ENCODE measurements at regions not wholly inside any gene's neighbourhood (a gene's known extent, or its start where the extent isn't known, plus 50 kb on each side); places are given as distances from the start of the nearest gene placed in this dataset.

- no peak overlapping the region for H3K4me3 ChIP-seq
- no peak for DNase-seq (ENCODE audit: low spot score)
- WGBS, result 74% methylated on average over 39 of the region's 46 CpGs
- H3K27ac ChIP-seq, result no peak overlapping the region
- TF ChIP-seq POLR2AphosphoS5 (IDR thresholded peaks at IDR 0.05) (no peak), POLR2A (IDR thresholded peaks at IDR 0.05) (no peak)
- no peaks in the 10 kb centered on the region for H3K4me1 ChIP-seq (replicated peaks)
- no peaks in the 10 kb centered on the region for H3K27me3 ChIP-seq (replicated peaks; ENCODE audit: insufficient read depth)
- H3K36me3 ChIP-seq, result no peaks in the 10 kb centered on the region
- no peaks in the 10 kb centered on the region for H3K9me3 ChIP-seq
- intact Hi-C loops (cut with DNase I), result no loop called here
These were observed 94.5 kb downstream of the PDGFA start for GRCh38 chr7:424961-425793.

GRCh38 chr7:425794-426188, 93.9 kb downstream of the PDGFA start:
- 44% methylated on average over 9 of the region's 16 CpGs for WGBS
- no peak for TF ChIP-seq POLR2A (IDR thresholded peaks at IDR 0.05)
- TF ChIP-seq CTCF (IDR thresholded peaks at IDR 0.05), result no peak
- TF ChIP-seq POLR2AphosphoS5 (IDR thresholded peaks at IDR 0.05), result no peak
- no peaks in the 10 kb centered on the region for H3K36me3 ChIP-seq
- intact Hi-C loops (cut with DNase I), result no loop called here
- H3K9me3 ChIP-seq, result no peaks in the 10 kb centered on the region
- no peaks in the 10 kb centered on the region for H3K27me3 ChIP-seq (replicated peaks; ENCODE audit: insufficient read depth)
- H3K4me3 ChIP-seq, result no peak overlapping the region
- no peaks in the 10 kb centered on the region for H3K4me1 ChIP-seq (replicated peaks)
- no peak for DNase-seq (ENCODE audit: low spot score)
- no peak overlapping the region for H3K27ac ChIP-seq

- Histone ChIP-seq H3K4me1 (replicated peaks) (no peaks in the 10 kb centered on the region), H3K36me3 (no peaks in the 10 kb centered on the region), H3K27me3 (replicated peaks; ENCODE audit: insufficient read depth) (no peaks in the 10 kb centered on the region), H3K9me3 (no peaks in the 10 kb centered on the region), H3K27ac (no peak overlapping the region), H3K4me3 (no peak overlapping the region)
- intact Hi-C loops (cut with DNase I), result no loop called here
- DNase-seq (ENCODE audit: low spot score), result no peak
- TF ChIP-seq CTCF (IDR thresholded peaks at IDR 0.05) (no peak), POLR2A (IDR thresholded peaks at IDR 0.05) (no peak), POLR2AphosphoS5 (IDR thresholded peaks at IDR 0.05) (no peak)
- 87% methylated on average over 7 of the region's 12 CpGs for WGBS
These were observed 93.1 kb downstream of the PDGFA start for GRCh38 chr7:426510-426909.

GRCh38 chr7:427506-428103, 92.0 kb downstream of the PDGFA start:
- no peak for TF ChIP-seq CTCF (IDR thresholded peaks at IDR 0.05)
- H3K4me1 ChIP-seq (replicated peaks), result no peaks in the 10 kb centered on the region
- H3K4me3 ChIP-seq, result no peak overlapping the region
- H3K27ac ChIP-seq, result no peak overlapping the region
- no peaks in the 10 kb centered on the region for H3K9me3 ChIP-seq
- H3K36me3 ChIP-seq, result no peaks in the 10 kb centered on the region
- intact Hi-C loops (cut with DNase I), result no loop called here
- H3K27me3 ChIP-seq (replicated peaks; ENCODE audit: insufficient read depth), result no peaks in the 10 kb centered on the region
- DNase-seq (ENCODE audit: low spot score), result no peak
- WGBS, result 91% methylated on average over 18 of the region's 18 CpGs

- Histone ChIP-seq H3K27ac (no peak overlapping the region), H3K9me3 (no peaks in the 10 kb centered on the region), H3K36me3 (no peaks in the 10 kb centered on the region), H3K4me1 (replicated peaks) (no peaks in the 10 kb centered on the region), H3K27me3 (replicated peaks; ENCODE audit: insufficient read depth) (no peaks in the 10 kb centered on the region), H3K4me3 (no peak overlapping the region)
- no peak for DNase-seq (ENCODE audit: low spot score)
- TF ChIP-seq POLR2AphosphoS5 (IDR thresholded peaks at IDR 0.05) (no peak), CTCF (IDR thresholded peaks at IDR 0.05) (no peak), POLR2A (IDR thresholded peaks at IDR 0.05) (no peak)
- intact Hi-C loops (cut with DNase I), result no loop called here
- 97% methylated on average over 18 of the region's 18 CpGs for WGBS
These were observed 91.3 kb downstream of the PDGFA start for GRCh38 chr7:428387-428786.

Data from prostate gland (tissue), 2 donors.